ENCODE measurements at regions not wholly inside any gene's neighbourhood (a gene's known extent, or its start where the extent isn't known, plus 50 kb on each side); places are given as distances from the start of the nearest gene placed in this dataset.

DNA sequence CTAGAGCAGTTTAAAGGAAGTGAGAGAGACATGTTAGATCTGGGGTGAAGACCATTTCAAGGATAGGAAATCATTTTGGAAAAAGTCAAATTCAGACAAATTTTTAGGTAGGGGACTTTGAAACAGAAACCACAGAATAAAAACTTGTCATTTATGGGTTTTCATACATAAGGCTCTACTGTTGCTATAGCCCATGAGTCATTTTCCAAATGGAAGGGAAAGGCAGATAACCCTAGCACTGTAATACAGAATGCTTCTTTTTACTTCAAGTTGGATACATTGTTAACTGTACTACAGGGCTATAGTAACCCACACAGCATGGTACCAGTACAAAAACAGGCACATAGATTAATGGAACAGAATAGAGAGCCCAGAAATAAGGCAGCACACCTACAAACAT lies 455.4 kb downstream of the EBF1 start:
- no peak for DNase-seq (ENCODE audit: low spot score)

DNA sequence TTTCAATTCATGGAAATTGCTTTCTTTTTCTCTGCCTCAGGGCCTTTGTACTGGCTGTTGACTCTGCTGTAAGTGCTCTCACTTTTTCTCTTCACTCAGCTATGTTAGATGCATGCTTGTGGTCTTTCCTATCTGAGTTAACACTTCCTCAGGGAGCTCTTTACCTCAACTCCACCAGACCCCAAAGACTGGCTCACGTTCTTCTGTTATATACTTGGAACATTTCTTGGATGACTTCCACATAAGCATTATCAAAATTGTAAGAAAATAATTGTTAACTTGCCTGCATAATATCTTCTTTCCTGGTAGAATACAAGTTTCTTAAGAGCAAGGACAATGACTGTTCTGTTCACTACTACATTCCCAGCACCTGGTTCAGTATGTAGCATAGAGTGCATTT lies 455.9 kb downstream of the EBF1 start:
- no peak for DNase-seq (ENCODE audit: low spot score)

DNA sequence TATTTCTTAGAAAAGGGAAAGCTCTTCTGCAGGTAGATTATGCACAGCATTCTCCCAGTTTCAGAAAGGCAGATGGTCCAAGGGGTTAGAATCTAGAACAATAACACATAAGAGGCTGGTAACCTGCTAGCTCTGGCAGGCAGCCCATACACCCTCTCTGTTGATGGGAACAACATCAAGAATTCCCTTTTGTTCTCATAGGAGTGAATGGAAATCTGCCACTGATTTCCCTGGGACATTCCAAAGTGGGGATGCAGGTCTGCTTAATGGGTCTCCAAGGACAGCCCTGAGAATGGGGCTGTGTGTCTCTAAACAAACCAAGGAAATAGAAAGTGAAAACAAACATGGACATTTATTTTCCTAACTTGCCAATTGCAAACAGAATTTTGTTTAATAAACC lies 456.8 kb downstream of the EBF1 start:
- DNase-seq (ENCODE audit: low spot score), result no peak

DNA sequence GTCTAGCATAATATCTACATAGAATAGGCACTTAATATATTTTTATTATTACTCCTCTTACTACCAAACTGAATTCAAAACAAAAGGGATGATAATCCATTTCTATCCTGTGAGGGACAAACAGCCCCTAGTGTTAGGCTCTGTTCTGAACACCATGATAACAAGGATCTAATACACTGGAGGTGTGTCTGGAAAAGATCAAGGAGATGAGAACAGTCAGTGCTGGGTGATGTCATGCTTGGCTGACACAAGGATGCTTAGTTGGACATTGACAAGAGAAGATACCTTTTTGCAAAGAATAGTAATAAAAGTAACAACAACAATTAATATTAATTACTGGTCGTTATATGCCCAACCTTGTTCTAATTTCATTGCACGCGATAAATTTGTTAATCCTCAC lies 458.7 kb downstream of the EBF1 start:
- no peak for DNase-seq (ENCODE audit: low spot score)

DNA sequence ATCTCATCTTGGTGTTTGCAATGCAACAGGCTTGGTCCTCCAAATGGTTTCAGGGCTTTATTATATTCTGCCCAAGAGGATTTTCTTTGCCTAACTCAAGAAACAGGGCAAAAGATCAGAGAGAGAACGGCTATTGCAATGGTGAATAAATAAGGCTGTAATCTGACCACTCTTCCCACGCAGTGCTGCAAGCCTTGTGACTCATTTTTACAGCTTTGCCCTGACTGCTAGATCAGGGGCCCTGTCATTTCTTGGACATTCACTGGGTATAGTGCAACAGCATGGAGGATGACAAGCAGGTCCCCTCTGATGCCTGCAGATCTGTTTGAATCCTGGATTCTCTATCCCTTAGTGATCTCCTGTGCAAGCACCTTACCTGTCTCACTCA lies 459.1 kb downstream of the EBF1 start:
- peak; percentile 79 for DNase-seq (ENCODE audit: low spot score)

DNA sequence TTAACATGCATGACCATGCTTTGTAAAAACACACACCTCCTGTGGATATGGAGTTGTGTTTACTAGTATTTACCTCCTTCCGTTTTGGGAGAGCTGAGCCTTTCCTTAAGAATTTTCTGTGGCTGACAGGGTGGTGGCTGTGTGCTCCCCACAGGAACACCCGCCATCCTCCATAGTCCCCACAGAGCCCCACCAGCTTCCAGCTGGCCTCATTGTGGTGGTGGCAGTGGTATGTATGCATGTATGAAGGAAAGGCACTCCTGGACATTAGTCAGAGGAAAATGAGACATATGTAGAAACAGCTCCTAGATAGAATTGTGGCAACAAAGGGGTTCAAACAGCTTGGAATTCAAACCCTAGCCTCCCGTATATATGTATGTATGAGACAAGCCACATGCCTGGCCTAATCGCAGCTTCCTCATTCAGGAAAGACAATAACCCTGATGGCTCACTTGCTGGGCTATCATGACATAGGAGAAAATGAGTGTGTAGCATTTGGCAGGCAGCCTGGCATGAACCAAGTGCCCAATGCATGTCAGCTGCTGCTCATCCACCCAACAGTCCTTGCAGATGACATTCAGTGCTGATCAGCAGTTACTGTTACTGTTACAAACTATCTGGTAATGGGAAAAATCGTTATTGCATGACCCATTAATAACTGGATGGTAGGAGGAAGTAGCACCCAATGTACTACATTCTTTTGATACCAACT lies 459.7 kb downstream of the EBF1 start:
- peak; percentile 39 for DNase-seq (ENCODE audit: low spot score)

DNA sequence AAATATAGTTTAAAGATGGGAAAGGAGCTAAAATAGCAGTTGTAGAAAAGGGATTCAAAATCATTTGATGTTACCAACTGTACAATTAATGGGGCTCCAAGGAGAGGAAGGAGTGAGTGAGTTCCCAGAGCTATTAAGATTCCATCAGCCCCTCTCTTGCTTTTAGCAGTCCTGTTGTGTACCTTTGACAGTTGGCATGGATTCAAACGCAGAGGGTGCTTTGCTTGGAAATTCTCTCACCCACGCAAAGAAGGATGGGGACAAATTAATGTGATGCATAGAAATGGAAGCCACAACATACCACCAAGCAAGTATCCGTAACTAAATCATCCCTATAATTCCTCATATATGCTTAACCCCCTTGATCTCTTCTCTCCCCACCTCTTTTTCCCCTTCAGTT lies 461.3 kb downstream of the EBF1 start:
- no peak for DNase-seq (ENCODE audit: low spot score)

DNA sequence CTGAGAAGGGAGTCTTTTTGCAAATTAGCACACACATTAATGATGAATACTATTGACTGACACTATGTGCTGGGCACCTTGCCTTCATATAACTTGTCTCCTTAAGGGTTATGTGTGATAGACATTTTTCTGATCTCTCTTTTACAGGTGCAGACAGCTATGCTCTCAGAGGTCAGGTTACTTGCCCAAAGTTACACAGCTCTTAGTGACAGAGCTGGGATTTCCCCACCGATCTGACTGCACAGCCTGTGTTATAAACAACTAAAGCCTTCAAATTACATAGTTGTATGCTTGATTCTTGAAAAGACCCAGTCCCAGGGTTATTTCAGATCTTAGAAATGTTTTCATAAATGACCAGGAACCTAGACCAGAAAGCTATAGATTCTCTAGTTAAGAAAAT lies 462.7 kb downstream of the EBF1 start:
- DNase-seq (ENCODE audit: low spot score), result no peak

DNA sequence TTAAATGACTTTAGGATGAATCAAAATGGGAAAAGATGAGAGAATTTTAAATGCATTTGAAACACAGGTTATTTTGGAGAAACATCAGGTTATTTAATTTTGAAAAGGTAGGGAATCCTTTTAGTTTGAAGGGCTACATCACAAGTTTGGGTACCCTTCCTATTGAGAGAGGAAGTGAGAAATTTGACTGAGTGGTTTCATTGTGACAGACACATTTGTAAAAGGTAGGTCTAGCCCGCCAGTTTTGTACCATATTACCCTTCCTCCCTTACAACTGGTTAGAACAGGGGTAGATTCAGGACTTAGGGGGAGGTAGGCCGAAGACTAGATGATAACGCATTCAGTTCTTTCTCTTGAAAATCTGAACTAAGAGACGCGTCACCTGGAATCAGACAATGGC lies 464.2 kb downstream of the EBF1 start:
- no peak for DNase-seq (ENCODE audit: low spot score)

DNA sequence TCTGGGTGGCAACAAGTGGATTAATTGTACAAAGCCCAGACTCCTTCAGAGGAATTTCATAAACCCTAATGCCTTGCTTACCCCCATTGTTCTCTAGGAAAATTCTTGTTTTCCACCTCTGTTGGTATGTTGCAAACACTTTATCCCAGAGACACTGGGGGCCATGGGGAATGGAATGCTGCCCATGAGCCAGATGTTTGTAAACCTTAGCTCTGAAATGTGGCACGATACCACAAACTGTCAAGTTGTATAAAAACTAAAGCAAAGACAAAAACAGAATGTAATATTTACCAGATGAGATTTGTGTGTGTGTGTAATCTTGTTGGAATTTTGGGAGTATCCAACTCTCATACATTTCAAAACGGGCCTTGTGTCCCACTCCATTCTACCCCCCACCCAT lies 465.0 kb downstream of the EBF1 start:
- DNase-seq (ENCODE audit: low spot score), result no peak

DNA sequence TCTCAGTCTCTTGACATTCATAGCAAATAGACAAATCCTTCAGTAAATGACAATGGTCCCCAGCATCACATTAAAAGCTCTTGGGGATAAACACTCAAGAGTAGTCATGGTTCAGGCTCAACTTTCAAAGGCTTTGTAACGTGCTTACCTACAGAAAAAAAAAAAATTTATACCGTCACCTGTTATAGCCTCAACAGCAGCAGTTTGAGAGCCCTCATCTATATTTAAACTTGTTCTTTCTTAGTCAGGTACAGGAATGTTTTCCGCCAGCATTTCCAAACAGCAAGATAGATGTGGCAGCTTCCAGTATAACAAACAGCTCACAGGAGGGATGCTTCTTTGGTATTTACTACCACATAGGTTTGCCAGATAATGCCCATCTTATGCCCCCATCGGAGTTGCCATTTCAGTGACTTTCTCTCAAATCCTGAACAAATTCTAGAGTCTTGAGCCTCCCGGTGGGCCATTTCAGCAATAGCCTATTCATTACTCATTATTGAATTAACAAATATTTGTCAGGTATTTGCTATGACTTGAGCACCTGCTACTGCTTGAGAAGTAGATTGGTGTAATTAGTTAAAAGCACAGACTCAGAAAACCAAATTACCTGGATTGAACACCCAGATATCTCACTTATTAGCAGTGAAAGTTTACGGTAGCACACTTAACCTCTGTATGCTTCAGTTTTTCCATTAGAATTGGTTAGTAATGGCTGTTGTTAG lies 470.0 kb downstream of the EBF1 start:
- no peak for DNase-seq (ENCODE audit: low spot score)

DNA sequence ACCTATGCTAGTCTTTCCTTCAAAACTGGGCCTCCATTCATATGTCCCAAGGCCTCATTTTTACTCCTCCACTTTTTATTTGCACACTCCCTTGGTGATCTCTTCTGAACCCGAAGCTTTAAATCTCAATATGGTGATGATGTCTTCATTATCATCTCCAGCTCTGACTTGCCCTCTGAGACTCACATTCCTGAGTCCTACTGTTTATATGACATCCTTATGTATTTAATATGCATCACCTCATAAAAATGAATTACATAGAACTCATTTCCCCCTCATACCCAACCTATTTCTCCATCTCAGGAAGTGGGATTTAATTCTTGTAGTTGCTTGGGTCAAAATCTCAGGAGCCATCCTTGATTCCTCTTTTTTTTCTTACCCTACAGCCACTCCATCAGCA lies 473.0 kb downstream of the EBF1 start:
- DNase-seq (ENCODE audit: low spot score), result no peak

DNA sequence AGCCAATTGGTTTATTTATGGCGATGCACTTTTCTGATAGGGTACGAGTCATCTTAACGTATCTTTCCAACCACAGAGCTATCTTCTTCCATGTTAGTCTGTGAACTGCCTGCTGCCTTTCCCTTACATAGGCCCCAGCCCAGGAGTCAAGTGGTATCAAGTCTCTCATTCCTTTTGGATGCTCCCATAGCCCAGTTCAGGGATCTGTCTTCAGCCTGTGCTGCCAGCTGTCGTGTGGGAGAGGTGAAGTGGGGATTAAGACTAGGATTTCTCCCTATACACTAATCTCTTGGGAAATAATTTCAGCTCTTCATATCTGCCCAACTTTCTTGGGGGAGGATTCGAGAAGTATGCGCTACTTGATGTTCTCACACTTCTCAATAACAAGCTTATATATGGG lies 475.7 kb downstream of the EBF1 start:
- no peak for DNase-seq (ENCODE audit: low spot score)

DNA sequence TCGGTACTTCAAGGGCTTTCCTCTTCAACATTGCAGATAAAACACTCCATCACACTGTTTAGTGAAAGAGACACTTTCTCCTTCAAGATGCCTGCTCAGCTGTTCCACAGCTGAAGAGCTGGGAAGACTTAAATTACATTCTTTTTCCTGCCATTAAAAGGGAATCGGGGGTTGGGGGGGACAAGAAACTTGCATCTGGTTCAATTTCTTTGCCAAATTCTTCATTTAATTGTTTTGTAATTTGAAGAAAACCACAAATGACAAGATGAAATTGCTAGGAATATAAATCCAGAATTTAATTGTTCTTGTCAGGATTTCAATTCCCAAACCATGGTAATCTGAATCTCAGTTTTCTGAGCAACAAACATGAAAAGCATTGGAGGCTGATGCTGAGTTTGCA lies 478.3 kb downstream of the EBF1 start:
- no peak for DNase-seq (ENCODE audit: low spot score)

DNA sequence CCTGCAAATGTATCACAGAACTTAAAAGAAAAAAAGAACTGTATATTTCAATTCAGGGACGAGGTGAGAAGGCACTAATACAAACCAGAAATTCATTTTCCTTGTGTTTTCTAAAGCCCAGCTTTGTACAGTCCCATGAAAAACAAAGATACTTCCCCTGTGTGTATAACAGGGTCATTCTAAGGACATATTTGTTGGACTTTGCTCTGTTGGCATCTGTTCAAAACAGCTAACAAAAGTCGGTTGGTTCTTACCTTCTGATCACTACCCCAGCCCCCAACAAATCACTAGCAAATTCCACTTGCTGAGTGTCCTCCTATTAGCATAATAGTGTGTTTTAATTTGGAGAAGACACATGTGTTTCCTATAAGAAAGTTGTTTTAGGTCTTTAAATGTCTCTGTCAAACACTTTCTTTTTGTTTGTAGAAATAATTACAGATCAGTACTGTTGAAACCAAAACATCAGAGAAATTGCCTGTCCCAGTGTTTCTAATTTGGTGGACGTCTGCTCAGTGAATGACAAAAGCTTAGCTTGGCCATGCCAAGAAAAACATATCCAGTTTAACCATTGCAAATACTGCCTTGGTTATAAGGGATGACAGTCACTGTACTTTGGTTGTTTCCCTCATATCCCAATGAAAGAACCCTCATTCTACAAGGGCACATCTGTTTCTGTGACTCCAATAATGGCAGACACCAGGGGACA lies 480.5 kb downstream of the EBF1 start:
- no peak for DNase-seq (ENCODE audit: low spot score)

DNA sequence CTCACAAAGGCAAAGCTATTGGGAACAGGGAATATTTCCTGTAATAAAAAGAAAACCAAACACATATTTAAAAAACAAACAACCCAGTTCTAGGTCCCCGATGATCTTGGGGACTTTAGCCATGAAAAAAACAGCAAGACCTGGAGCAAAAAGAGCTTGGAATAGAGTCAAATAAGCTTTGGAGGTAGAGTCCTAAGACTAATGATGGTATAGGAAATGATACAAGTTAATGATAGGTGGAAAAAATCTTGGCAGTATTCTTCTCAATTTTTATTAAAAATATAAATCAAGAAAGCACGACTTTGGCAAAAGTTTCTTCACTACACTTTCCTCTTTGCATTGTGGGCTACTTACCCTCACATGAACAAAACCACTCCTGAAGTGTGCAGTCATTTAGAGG lies 481.5 kb downstream of the EBF1 start:
- no peak for DNase-seq (ENCODE audit: low spot score)

DNA sequence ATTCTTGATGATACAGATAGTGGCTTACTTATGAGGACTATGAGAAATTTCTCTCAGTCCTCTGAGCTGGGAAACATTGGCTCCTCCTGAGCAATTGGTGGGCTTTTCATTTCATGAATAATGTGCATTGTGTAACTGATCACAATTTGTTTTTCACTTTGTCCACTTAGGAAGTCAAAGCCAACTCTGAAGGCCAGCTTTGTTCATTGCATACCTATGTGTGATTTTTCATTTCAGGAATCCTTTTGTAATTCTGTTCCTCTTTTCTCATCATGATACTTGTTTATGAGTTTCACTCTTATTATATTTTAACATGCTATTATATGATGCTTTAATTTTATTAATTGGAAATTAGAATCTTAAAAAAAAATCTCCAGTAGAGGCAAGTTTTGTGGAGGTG lies 483.0 kb downstream of the EBF1 start:
- DNase-seq (ENCODE audit: low spot score), result no peak

DNA sequence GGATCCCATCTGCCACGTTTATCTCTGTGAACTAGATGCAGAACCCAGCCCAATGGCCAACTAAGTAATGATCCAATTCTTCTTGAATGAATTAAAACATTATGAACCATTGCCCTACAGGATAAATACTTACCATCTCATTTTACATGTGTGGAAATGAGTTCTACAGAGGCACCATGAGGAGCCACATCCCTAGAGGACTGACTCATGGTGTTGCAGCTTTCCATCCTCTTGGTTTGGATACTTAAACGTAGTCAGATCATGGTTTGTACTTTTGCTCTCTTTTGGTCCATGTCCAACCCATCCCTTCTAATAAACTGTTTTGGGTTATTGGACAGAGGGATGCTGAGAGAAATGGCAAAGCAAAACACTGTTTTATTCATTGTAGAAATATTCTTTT lies 484.8 kb downstream of the EBF1 start:
- DNase-seq (ENCODE audit: low spot score), result no peak

DNA sequence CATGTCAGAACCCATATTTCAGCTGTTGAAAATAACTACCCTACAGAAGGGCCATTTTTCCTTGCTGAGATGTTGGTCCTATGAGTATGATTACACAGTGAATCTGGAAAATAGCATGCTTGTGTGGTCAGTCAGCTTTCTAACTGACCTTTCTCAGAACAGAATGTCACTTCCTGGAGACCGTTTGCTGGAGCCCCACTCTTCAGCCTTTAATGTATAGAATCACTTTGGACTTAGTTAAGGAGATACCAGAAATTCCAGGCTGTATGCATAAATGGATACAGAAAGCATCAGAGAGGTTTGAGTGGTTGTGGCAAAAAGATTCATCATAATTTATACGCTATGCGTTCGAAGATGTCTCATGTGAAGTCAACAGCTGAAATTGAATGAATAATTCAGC lies 488.1 kb downstream of the EBF1 start:
- DNase-seq (ENCODE audit: low spot score), result no peak

DNA sequence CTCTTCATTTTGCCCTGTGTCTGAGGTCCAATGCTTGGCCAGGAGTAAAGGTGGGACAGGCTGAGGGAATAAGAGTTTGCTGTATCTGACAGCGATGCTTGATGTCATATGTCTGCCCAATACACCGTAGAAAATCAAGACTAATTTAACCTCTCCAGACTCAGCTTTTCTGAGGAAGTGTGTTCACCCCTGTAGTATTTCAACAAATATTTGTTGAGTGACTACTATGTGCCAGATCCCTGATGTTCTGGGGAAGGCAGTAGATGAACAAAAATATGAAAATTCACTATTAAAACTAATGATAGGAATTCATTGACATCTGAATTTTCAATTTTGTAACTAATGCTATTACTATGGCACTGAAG lies 489.7 kb downstream of the EBF1 start:
- DNase-seq (ENCODE audit: low spot score), result no peak

DNA sequence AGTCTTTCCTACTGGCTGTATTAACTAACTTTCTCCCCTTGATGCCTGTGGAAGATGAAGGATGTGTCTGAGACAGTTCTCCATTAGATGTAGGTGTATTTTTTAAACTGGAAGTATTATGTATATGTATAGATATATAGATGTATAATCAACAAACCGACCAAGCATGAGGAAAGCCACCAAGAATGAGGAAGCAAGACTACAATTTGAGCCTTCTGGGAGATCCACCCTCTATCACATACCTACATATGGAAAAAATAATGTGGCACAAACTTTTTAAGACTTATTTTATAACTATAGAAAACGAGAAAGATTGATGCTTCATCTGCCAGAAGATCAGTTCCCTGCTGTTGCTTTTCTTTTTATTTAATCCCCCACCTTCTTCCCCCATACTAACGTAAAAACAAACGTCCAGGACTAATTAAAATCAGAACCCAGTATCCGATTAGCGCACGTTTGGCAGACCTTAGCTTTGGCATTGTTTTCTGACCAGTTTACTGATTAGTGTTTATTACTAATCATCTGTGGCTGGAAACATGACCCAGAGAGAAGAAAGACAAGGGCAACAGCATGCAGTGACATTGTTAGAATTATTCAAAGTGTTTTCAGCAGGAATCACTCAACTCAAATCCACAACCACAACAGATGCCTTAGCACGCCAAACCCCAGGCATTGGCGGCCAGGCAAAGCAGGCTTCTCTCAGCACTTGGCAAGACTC lies 490.2 kb downstream of the EBF1 start:
- no peak for DNase-seq (ENCODE audit: low spot score)

DNA sequence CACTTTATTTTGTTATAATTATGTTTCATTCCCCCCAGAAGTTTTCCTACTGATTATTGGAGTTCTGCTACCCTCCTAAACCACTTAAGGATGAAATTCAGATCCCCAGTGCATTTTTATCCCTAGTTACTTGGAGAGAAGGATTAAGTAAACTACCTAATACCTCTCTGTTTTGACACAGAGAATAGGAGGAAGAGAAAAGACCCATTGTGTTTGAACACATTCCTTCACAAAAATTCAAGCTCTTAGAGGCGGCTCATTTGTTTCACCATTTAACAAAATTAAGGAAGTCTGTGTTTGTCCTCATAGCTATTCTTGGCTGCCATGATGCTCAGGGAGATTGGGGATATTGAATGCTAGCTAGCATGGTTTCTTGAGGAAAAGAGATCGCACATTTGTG lies 492.6 kb downstream of the EBF1 start:
- no peak for DNase-seq (ENCODE audit: low spot score)

DNA sequence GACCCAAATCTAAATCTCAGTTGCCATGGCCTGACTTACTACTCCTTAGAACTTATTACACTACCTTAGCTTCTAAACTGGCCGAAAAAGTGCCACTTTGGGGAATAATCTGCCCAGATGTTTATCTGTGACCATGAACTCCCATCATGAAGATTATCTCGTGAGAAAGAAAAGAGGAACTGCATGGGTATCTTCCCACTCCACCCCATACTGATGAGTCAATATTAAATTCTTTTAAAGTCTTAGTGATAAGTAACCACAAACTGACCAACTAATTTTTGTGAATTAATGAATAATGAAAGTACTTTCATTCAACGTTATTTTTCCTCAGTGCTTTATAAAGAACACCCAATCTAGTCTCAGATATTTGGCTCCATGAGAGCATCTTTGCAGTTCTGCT lies 493.5 kb downstream of the EBF1 start:
- DNase-seq (ENCODE audit: low spot score), result no peak
